Ovary (tissue), 3 donors: ENCODE measurements at regions not wholly inside any gene's neighbourhood (a gene's known extent, or its start where the extent isn't known, plus 50 kb on each side); places are given as distances from the start of the nearest gene placed in this dataset.

Experiments
- EP300 ChIP-seq: sonication (generic); formaldehyde crosslinking; IDR thresholded peaks from one replicate; pipeline ENCODE4 v1.6.1; 2017; ENCODE audit warnings: antibody characterized with exemption
- POLR2A ChIP-seq: fragments of 450-650 bp; IDR thresholded peaks from one replicate; pipeline ENCODE4 v1.6.1; 2017; ENCODE audit warnings: antibody characterized with exemption, mild to moderate bottlenecking, moderate library complexity
- TF ChIP-seq, protein P1 (sequence below), 3 donors: fragments of 450-650 bp in 2 of 3; fragments of 200-600 bp in 1 of 3; IDR thresholded peaks; one replicate each; pipeline versions ENCODE4 v1.5.1 to v1.8.0; 2016 to 2022; ENCODE audit warnings: antibody characterized with exemption in 3 of 3, mild to moderate bottlenecking in 1 of 3
- donor health status: DM: no; HTN: no; CAD: no.

DNA sequence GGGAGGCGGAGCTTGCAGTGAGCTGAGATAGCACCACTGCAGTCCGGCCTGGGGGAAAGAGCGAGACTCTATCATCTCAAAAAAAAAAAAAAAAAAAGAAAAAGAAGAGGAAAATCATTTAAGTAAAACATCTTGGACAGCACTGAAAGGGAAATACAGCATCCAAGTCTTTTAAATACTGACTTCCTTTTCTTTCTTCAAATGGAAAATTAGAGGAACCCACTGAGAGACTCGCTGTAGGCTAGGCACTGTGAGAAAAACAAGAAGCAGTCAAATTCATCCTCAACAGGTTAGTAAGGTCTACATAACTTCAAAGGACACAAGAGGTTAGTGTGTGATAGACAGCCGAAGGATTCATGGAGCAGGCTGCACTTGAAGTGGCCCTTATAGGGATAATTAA is 243.7 kb downstream of the BLID start:
- TF ChIP-seq, protein P1, sequence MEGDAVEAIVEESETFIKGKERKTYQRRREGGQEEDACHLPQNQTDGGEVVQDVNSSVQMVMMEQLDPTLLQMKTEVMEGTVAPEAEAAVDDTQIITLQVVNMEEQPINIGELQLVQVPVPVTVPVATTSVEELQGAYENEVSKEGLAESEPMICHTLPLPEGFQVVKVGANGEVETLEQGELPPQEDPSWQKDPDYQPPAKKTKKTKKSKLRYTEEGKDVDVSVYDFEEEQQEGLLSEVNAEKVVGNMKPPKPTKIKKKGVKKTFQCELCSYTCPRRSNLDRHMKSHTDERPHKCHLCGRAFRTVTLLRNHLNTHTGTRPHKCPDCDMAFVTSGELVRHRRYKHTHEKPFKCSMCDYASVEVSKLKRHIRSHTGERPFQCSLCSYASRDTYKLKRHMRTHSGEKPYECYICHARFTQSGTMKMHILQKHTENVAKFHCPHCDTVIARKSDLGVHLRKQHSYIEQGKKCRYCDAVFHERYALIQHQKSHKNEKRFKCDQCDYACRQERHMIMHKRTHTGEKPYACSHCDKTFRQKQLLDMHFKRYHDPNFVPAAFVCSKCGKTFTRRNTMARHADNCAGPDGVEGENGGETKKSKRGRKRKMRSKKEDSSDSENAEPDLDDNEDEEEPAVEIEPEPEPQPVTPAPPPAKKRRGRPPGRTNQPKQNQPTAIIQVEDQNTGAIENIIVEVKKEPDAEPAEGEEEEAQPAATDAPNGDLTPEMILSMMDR (IDR thresholded peaks at IDR 0.05): no peak
- TF ChIP-seq POLR2A: no peak
- no peak for TF ChIP-seq EP300
